ENCODE measurements at regions not wholly inside any gene's neighbourhood (a gene's known extent, or its start where the extent isn't known, plus 50 kb on each side); places are given as distances from the start of the nearest gene placed in this dataset.
A peak's percentile ranks its signal among the peaks of the same experiment; 100 is the strongest.
"Not testable (repeated sequence)": the region's sequence is repeated elsewhere in the genome, so short reads cannot be mapped to it uniquely, and the experiment has no call there.

- DNase-seq (ENCODE audit: low spot score), result no peak
Observed at GRCh38 chr2:51335087-51336058, 303.4 kb upstream of the NRXN1 start.

- no peak for DNase-seq (ENCODE audit: low spot score)
Observed at GRCh38 chr2:51329512-51329911, 297.6 kb upstream of the NRXN1 start.

DNA sequence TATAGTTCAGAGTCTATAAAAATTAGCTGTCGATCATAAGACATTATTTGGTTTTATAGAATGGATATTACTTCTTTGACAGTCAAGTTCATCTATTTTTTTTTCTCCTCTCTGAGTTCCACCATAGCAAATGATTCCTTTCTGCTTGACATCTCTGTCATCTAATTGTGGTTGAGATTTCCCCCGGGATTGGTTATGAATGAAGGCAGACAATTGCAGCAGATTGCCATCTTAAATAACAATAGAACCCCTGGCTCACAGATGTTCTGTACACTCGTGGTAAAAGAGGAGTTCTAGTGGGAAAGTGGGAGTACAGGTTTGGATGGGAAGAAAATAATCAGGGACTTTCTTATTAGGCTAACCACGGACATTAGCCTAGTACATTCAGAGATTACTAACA is 292.1 kb upstream of the NRXN1 start:
- no peak for DNase-seq (ENCODE audit: low spot score)

DNA sequence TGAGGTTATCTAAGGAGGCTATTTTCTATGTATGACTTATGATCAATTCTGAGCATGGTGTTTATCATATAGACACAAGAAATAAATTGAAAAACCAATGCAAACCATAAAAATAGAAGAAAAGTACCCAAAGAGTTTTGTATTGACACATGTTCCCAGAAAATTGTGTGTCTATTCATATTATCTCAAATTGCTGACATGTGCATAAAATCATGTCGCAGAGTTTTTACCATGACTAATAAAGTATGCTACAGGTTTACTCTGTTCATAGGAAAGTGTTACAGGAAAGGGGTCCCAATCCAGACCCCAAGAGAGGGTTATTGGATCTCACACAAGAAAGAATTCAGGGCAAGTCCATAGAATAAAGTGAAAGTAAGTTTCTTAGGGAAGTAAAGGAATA is 290.7 kb upstream of the NRXN1 start:
- no peak for DNase-seq (ENCODE audit: low spot score)

- DNase-seq (ENCODE audit: low spot score), result no peak
Observed at GRCh38 chr2:51304311-51304710, 272.4 kb upstream of the NRXN1 start.

DNA sequence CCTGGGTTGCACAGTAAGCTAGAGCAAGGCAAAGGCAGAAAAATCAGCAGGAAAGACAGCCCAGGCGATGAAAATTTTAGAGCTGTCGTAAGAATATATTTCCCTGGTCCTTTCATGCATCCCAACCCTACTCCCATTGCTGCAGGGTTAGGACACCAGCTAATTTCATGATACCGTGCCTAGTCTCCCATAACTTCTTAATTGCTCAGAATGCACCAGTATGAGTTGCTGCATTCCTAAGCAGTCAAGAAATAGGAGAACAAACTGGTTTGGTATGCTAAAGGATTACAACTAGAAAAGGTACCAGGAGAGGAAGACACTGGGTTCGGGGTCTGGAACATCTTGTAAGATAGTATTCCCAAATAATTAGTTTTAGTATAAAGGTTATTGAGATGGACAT is 269.4 kb upstream of the NRXN1 start:
- DNase-seq (ENCODE audit: low spot score), result no peak

DNA sequence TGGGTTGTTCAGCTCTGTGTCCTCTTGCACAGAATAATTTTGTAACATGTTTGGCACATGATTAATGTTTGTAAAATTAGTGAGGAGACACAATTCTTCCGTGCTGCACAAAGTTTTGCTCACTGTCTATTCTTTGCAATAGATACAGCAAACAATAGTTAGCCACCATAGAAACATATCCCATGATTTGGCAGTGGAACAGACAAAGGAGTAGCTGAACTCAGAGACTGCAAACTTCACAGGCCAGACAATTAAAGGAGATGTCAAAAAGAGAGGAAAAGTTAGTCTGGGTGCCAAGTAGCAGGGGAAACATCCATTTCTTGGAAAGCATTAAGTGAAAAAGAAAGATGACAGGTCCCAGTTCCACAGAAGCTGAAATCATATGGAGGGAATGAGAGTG is 267.4 kb upstream of the NRXN1 start:
- DNase-seq (ENCODE audit: low spot score), result no peak

DNA sequence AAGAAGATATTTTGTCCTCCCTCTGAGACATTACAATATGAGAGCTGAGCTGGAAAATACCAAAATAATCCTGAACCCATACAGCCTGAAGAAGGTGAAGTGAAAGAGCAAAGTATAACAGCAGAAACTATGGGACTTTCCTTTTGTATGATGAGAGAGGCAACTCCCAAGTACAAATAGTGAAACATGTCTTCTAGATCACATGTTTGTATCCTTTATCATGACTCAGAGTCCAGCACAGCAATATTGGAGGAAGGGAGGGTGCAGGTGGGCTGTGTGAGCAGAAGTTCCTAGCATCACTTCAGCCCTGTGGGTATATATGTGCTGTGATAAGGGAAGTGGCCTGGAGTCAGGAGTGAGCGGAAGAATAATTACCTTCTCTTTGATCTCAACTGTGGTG is 265.6 kb upstream of the NRXN1 start:
- DNase-seq (ENCODE audit: low spot score), result no peak

GRCh38 chr2:51293566-51294200 is 261.8 kb upstream of the NRXN1 start:
- DNase-seq (ENCODE audit: low spot score), result no peak

DNA sequence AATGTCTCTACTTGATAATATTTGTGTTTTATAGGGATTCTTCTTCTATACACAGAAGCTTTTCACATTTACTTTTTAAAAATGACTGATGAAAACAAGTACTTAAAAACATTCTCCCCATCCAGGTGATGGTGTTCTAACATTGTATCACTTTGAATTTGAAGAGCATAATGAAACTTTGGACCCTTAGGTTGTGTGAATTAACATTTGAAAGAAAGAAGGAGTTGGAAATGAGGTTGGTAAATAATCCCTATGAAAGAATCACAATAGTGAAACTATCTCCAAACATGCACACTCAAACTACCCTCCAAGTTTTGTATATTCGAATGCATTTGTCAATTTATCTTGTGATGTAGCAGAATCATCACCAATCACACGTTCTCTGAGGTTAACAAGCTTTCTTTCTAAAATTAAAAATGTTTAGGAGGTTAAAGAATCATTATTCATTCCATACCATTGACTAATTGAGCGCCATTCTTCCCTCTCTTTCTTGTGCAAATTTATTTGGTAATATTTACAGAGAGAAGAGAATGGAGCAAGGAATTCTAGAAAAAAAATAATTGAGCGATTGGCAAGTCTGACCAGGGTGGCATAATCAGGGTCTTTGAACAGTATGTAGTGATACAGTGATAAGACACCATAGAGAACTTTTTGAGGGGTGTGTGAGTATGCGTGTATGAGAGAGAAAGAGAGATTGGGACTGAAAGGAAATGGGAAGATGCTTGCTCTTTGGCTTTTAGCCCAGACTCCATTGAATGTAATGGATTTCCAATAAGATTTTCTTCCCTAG is 260.0 kb upstream of the NRXN1 start:
- no peak for DNase-seq (ENCODE audit: low spot score)

DNA sequence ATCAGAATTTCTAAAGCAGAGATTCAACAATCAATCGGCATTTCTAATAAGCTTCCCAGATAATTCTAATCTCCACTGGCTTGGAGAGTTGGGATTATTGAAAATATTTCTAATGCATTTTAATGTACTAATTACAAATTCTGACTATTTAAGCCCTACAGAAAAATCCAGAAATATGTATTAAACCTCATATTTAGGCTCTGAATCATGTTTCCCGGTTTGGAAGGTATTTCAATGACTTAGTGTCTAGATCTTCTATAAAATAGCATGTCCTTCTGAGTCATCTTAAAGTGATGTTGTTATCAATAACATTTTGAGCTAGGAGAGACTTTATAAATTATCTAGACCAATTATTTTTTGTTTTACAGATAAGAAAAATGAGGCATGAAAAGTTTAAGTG is 258.8 kb upstream of the NRXN1 start:
- no peak for DNase-seq (ENCODE audit: low spot score)

- DNase-seq (ENCODE audit: low spot score), result no peak
Observed at GRCh38 chr2:51289045-51289444, 257.1 kb upstream of the NRXN1 start.

- DNase-seq (ENCODE audit: low spot score), result no peak
Observed at GRCh38 chr2:51268191-51268590, 236.3 kb upstream of the NRXN1 start.

GRCh38 chr2:51265539-51265938 is 233.6 kb upstream of the NRXN1 start:
- no peak for DNase-seq (ENCODE audit: low spot score)

DNA sequence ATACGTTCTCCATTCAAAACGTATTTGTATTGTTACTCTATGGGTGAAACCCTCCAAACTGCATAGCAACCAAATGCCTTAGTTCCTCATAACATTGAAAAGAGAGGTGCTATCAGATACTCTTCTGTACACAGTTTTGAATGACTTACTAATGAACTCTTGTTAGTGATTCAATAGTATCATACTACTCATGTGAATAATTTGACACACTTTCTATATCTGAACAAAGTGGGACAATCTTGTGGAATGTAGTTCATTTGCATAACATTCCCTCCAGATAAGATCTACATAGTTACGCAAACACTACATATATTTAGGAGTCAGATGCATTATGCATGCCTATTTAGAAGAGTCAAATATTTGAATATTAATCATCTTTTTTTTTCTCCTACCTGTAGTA is 232.0 kb upstream of the NRXN1 start:
- no peak for DNase-seq (ENCODE audit: low spot score)

DNA sequence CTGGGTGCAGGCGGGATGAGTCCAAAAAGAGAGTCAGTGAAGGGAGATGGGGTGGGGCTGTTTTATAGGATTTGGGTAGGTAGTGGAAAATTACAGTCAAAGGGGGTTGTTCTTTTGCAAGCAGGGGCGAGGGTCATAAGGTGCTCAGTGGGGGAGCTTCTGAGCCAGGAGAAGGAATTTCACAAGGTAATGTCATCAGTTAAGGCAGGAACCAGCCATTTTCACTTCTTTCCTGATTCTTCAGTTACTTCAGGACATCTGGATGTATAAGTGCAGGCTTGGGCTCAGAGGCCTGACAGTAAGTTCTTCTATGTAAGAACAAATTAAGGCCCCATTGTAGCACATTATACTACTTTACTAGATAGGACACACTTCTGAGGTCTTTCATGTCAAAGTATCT is 231.2 kb upstream of the NRXN1 start:
- not testable (repeated sequence) for DNase-seq (ENCODE audit: low spot score)

GRCh38 chr2:51258301-51258700 is 226.4 kb upstream of the NRXN1 start:
- no peak for DNase-seq (ENCODE audit: low spot score)

GRCh38 chr2:51256736-51257135 is 224.8 kb upstream of the NRXN1 start:
- DNase-seq (ENCODE audit: low spot score), result no peak

DNA sequence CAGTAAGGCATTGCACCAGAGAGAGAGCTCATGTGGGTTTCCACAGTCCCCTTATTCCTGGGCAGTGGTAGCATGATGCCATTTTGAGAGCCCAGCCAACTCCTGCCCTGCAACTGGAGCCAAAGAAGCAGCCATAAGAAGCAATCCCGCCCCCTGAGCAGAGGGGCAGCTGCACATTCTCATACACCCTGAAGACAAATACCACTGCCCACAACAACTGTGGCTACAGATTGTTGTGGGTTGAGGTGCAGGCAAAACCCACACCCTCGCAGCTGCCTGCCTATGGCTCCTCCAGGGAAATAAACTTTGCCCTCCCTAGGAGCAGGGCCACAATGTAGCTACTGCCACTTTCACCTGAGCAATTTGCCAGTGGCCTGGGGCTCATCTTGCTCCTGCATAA is 219.4 kb upstream of the NRXN1 start:
- no peak for DNase-seq (ENCODE audit: low spot score)

DNA sequence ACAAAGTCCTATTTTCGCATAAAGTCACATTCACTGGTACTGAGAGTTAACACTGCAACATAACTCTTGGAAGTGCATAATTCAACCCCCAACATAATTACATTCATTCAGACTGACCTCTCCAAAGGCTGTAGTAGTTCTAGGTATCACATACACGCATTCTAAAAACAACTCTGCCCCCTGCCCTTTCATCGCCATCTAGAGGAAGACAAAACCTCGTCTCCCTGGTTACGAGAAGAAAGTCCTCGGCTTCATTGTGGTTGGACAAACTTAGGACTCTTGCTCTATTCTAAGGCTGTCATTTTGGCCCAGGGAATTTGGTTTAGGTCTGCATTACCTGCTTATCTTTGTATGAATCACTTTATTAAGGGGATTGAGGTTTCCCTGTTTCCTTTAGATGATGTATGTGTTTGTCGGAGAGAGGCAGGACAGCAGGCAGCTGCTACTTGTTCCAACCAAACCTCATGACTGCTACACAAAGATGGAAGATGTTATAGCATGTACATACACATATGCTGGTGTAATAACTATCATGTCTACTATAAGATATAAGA is 215.4 kb upstream of the NRXN1 start:
- DNase-seq (ENCODE audit: low spot score), result peak; percentile 18

- no peak for DNase-seq (ENCODE audit: low spot score)
Observed at GRCh38 chr2:51243892-51244535, 212.1 kb upstream of the NRXN1 start.
